ENCODE measurements at regions not wholly inside any gene's neighbourhood (a gene's known extent, or its start where the extent isn't known, plus 50 kb on each side); places are given as distances from the start of the nearest gene placed in this dataset.

- TF ChIP-seq CTCF (IDR thresholded peaks at IDR 0.05) (no peak), POLR2AphosphoS5 (IDR thresholded peaks at IDR 0.05) (no peak)
Measured at GRCh38 chr2:207257251-207258250, 91.8 kb upstream of the KLF7 start.

Measured in breast epithelium (tissue), 3 donors.